ENCODE measurements at regions not wholly inside any gene's neighbourhood (a gene's known extent, or its start where the extent isn't known, plus 50 kb on each side); places are given as distances from the start of the nearest gene placed in this dataset.
"Not testable (repeated sequence)": the region's sequence is repeated elsewhere in the genome, so short reads cannot be mapped to it uniquely, and the experiment has no call there.

DNA sequence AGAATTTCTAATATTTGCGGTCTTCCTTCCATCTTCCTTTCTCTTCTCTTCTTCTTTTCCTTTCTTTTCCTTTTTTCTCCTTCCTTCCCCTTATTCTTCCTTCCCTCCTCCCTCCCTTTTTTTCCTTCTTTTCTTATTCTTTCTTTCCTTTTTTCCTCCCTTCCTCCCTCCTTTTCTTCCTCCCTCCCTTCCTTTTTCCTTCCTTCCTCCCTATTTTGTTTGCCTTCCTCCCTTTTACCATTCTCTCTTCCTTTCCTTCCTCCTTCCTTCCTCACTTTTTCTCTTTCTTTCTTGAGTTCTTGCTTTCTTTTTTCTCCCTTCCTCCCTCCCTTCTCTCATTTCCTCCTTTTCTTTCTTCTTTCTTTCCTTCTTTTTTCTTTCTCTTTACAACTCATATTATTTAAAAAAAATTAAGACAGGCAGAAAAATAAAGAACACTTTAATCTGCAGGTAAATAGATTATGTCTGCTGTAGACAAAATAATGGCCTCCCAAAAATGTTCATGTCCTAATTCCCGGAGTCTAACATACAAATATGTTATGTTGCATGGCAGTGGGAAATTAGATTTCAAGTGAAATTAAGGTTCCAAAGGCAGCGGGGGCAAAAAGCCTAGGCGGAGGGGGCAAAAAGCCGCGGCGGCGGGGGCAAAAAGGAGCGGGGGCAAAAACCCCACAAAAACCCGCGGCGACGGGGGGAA lies 152.4 kb downstream of the ANKRD30BL start:
- Histone ChIP-seq H3K4me3 (ENCODE audit: low read depth in 1 of 2, low read length in 2 of 2) (peak overlapping the region in 1 of 2 donors; percentile 59), H3K4me1 (ENCODE audit: control insufficient read depth in 1 of 2, insufficient read depth in 2 of 2, low read length in 2 of 2) (peaks cover 0 to 3% of the 10 kb centered on the region in 2 donors), H3K27ac (ENCODE audit: low read length) (peak overlapping the region; percentile 9), H3K9me3 (ENCODE audit: control insufficient read depth in 1 of 2, low read length in 2 of 2) (no peaks in the 10 kb centered on the region), H3K27me3 (ENCODE audit: low read depth, low read length) (no peaks in the 10 kb centered on the region), H3K36me3 (ENCODE audit: control insufficient read depth in 1 of 2, insufficient read depth in 2 of 2, low read length in 2 of 2) (no peaks in the 10 kb centered on the region)

- H3K9me3 ChIP-seq (ENCODE audit: control insufficient read depth in 1 of 2, low read length in 2 of 2); H3K27ac ChIP-seq (ENCODE audit: low read length); H3K4me3 ChIP-seq (ENCODE audit: low read depth in 1 of 2, low read length in 2 of 2); H3K36me3 ChIP-seq (ENCODE audit: control insufficient read depth in 1 of 2, insufficient read depth in 2 of 2, low read length in 2 of 2); H3K4me1 ChIP-seq (ENCODE audit: control insufficient read depth in 1 of 2, insufficient read depth in 2 of 2, low read length in 2 of 2); H3K27me3 ChIP-seq (ENCODE audit: low read depth, low read length): not testable (repeated sequence)
Observed at GRCh38 chr2:131990751-131991150, 171.0 kb downstream of the ANKRD30BL start.

DNA sequence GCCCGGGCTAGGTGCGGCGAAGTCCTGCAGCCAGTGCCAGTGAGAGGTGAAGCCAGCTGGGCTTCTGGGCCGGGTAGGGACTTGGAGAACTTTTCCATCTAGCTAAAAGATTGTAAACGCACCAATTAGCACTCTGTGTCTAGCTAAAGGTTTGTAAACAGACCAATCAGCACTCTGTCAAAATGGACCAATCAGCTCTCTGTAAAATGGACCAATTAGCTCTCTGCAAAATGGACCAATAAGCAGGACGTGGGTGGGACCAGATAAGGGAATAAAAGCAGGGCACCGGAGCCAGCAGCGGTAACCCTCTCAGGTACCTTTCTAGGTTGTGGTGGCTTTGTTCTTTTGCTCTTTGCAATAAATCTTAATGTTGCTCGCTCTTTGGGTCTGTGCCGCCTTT lies 195.1 kb downstream of the ANKRD30BL start:
- not testable (repeated sequence) for H3K4me1 ChIP-seq (ENCODE audit: control insufficient read depth in 1 of 2, insufficient read depth in 2 of 2, low read length in 2 of 2); H3K9me3 ChIP-seq (ENCODE audit: control insufficient read depth in 1 of 2, low read length in 2 of 2); H3K27me3 ChIP-seq (ENCODE audit: low read depth, low read length); H3K27ac ChIP-seq (ENCODE audit: low read length); H3K36me3 ChIP-seq (ENCODE audit: control insufficient read depth in 1 of 2, insufficient read depth in 2 of 2, low read length in 2 of 2); H3K4me3 ChIP-seq (ENCODE audit: low read depth in 1 of 2, low read length in 2 of 2)

GRCh38 chr2:131966256-131966655 lies 195.5 kb downstream of the ANKRD30BL start:
- Histone ChIP-seq H3K9me3 (ENCODE audit: control insufficient read depth in 1 of 2, low read length in 2 of 2) (no peaks in the 10 kb centered on the region), H3K36me3 (ENCODE audit: control insufficient read depth in 1 of 2, insufficient read depth in 2 of 2, low read length in 2 of 2) (no peaks in the 10 kb centered on the region), H3K27me3 (ENCODE audit: low read depth, low read length) (no peaks in the 10 kb centered on the region), H3K4me1 (ENCODE audit: control insufficient read depth in 1 of 2, insufficient read depth in 2 of 2, low read length in 2 of 2) (no peaks in the 10 kb centered on the region), H3K4me3 (ENCODE audit: low read depth in 1 of 2, low read length in 2 of 2) (no peak overlapping the region), H3K27ac (ENCODE audit: low read length) (no peak overlapping the region)

DNA sequence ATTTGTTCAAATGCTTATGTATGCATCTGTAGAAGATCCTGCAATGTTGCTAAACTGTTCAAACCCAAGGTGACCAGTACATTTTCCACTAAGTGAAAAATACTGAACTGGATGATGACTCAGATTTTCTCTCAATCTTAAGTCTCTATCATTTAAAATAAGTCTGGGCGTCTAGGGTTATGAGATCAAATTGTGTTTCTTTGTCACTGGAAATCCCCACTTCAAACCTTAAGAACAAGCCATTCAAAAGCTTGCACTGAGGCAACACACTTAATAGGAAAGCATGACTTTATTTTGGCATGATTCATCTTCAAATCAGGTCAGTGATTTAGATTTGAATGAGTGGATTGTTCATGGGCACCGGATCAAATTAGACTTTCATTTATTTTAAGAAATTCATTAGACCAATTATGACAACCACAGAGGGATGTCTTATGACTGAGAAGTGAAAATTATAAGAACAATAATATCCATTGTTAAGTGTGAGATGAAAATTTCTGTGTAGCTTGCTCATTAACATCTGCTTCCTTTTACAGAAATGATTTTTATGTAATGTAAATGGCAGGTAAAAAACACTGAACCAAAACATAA lies 203.6 kb downstream of the ANKRD30BL start:
- not testable (repeated sequence) for H3K27ac ChIP-seq (ENCODE audit: low read length); H3K36me3 ChIP-seq (ENCODE audit: control insufficient read depth in 1 of 2, insufficient read depth in 2 of 2, low read length in 2 of 2); H3K9me3 ChIP-seq (ENCODE audit: control insufficient read depth in 1 of 2, low read length in 2 of 2); H3K4me3 ChIP-seq (ENCODE audit: low read depth in 1 of 2, low read length in 2 of 2); H3K27me3 ChIP-seq (ENCODE audit: low read depth, low read length); H3K4me1 ChIP-seq (ENCODE audit: control insufficient read depth in 1 of 2, insufficient read depth in 2 of 2, low read length in 2 of 2)

- not testable (repeated sequence) for H3K4me3 ChIP-seq (ENCODE audit: low read depth in 1 of 2, low read length in 2 of 2); H3K27me3 ChIP-seq (ENCODE audit: low read depth, low read length); H3K27ac ChIP-seq (ENCODE audit: low read length); H3K9me3 ChIP-seq (ENCODE audit: control insufficient read depth in 1 of 2, low read length in 2 of 2); H3K36me3 ChIP-seq (ENCODE audit: control insufficient read depth in 1 of 2, insufficient read depth in 2 of 2, low read length in 2 of 2); H3K4me1 ChIP-seq (ENCODE audit: control insufficient read depth in 1 of 2, insufficient read depth in 2 of 2, low read length in 2 of 2)
Observed at GRCh38 chr2:131948641-131949040, 213.1 kb downstream of the ANKRD30BL start.

DNA sequence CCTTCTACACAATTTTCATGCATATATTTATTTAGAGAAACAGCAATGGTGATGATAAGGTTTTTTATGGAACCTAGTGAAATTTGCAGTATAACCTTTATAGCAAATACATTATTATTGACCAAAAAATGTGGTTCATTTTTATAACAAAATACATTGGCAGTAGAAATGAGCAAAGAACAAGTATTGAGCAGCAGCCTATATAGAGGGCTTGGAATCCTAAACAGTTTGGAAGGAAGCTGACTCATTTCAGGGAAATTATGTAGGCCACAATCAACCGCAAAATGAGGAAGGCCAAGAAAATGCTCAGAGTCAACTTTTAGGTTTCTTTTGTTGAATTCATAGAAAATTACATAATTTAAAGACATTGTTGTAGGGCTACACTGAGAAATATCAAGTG lies 238.5 kb downstream of the ANKRD30BL start:
- H3K4me1 ChIP-seq (ENCODE audit: control insufficient read depth in 1 of 2, insufficient read depth in 2 of 2, low read length in 2 of 2); H3K36me3 ChIP-seq (ENCODE audit: control insufficient read depth in 1 of 2, insufficient read depth in 2 of 2, low read length in 2 of 2); H3K4me3 ChIP-seq (ENCODE audit: low read depth in 1 of 2, low read length in 2 of 2); H3K27me3 ChIP-seq (ENCODE audit: low read depth, low read length); H3K9me3 ChIP-seq (ENCODE audit: control insufficient read depth in 1 of 2, low read length in 2 of 2); H3K27ac ChIP-seq (ENCODE audit: low read length): not testable (repeated sequence)

DNA sequence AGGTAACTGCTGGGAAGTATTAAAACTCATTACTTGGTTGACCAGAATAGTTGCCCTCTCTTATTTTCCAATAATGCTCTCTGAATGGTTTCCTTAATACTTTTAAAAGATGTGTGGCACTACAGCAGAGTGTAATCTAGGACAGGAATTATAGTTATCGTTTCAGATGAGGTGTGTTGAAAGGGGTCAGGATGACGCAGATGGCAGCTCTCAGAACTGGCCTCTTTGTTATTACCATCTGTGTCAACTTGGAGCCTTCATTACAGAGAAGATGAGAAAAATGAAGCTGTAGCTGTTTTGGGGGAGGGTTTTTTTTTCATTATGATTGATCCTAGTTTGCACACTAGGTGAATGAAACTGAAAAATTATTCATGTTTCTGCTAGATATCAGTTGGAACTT lies 238.9 kb downstream of the ANKRD30BL start:
- not testable (repeated sequence) for H3K9me3 ChIP-seq (ENCODE audit: control insufficient read depth in 1 of 2, low read length in 2 of 2); H3K27ac ChIP-seq (ENCODE audit: low read length); H3K27me3 ChIP-seq (ENCODE audit: low read depth, low read length); H3K36me3 ChIP-seq (ENCODE audit: control insufficient read depth in 1 of 2, insufficient read depth in 2 of 2, low read length in 2 of 2); H3K4me1 ChIP-seq (ENCODE audit: control insufficient read depth in 1 of 2, insufficient read depth in 2 of 2, low read length in 2 of 2); H3K4me3 ChIP-seq (ENCODE audit: low read depth in 1 of 2, low read length in 2 of 2)

Data from muscle layer of duodenum (tissue), 2 donors.